OCI-LY7 (cell line): ENCODE measurements at regions not wholly inside any gene's neighbourhood (a gene's known extent, or its start where the extent isn't known, plus 50 kb on each side); places are given as distances from the start of the nearest gene placed in this dataset.

Source experiments
- BruUV-seq: library from RNA; stranded (reverse); fragments of 400-500 nt; replicated peaks from 2 replicates; lab custom pipeline; 2021; lab: Mats Ljungman, UMichigan
- CTCF ChIA-PET: fragments of 300-600 bp; sonication (Branson Sonifier 250); formaldehyde crosslinking; loops from one replicate; lab custom pipeline; 2022; ENCODE audit warnings: antibody characterized with exemption; ENCODE audit not compliant: unreplicated experiment; lab: Charles Lee
- POLR2A ChIA-PET: fragments of 300-600 bp; sonication (Branson Sonifier 250); formaldehyde crosslinking; loops from one replicate; lab custom pipeline; 2022; ENCODE audit warnings: antibody characterized with exemption; lab: Charles Lee
- DNase-seq: peaks from one replicate; pipeline ENCODE4 v3.0.0-alpha.2; 2015; ENCODE audit warnings: low spot score
- H2AFZ ChIP-seq: fragments of 200-600 bp; sonication (generic), shearing (Covaris generic); 2 replicates; pipeline ENCODE4 v1.6.1; 2014; ENCODE audit warnings: mild to moderate bottlenecking, antibody characterized with exemption, low read length, moderate library complexity
- H3K27ac ChIP-seq: fragments of 200-600 bp; sonication (generic); 2 replicates; pipeline ENCODE4 v1.5.1; 2014; ENCODE audit warnings: mixed run types, low read depth, mild to moderate bottlenecking, moderate library complexity, low read length, inconsistent platforms; ENCODE audit not compliant: poor library complexity, severe bottlenecking
- H3K36me3 ChIP-seq: fragments of 200-600 bp; sonication (generic); 2 replicates; pipeline ENCODE4 v1.6.1; 2014; ENCODE audit warnings: mild to moderate bottlenecking, antibody characterized with exemption, low read length, moderate library complexity, mixed read lengths; ENCODE audit not compliant: insufficient read depth
- H3K4me1 ChIP-seq: fragments of 200-600 bp; sonication (generic); 2 replicates; pipeline ENCODE4 v1.5.1; 2014; ENCODE audit warnings: mild to moderate bottlenecking, low read length; ENCODE audit not compliant: insufficient read depth, poor library complexity, severe bottlenecking
- H3K4me2 ChIP-seq: fragments of 200-600 bp; sonication (generic); 2 replicates; pipeline ENCODE4 v1.6.1; 2014; ENCODE audit warnings: mild to moderate bottlenecking, low read length
- H3K4me3 ChIP-seq: fragments of 200-600 bp; sonication (generic); 2 replicates; pipeline ENCODE4 v1.5.1; 2014; ENCODE audit warnings: mild to moderate bottlenecking, low read depth, low read length; ENCODE audit not compliant: poor library complexity, severe bottlenecking
- H3K79me2 ChIP-seq: fragments of 200-600 bp; sonication (generic); 2 replicates; pipeline ENCODE4 v1.6.1; 2016; ENCODE audit warnings: low read depth, mild to moderate bottlenecking, low read length, moderate library complexity, mixed read lengths; ENCODE audit not compliant: insufficient read depth
- H3K9me2 ChIP-seq: fragments of 200-600 bp; sonication (generic); 2 replicates; pipeline ENCODE4 v1.6.1; 2016; ENCODE audit warnings: mild to moderate bottlenecking, low read length, mixed read lengths; ENCODE audit not compliant: insufficient read depth
- H3K9me3 ChIP-seq: fragments of 200-600 bp; sonication (generic); 2 replicates; pipeline ENCODE4 v1.6.1; 2014; ENCODE audit warnings: mild to moderate bottlenecking, mixed run types, low read length, mixed read lengths
- H4K20me1 ChIP-seq: fragments of 200-600 bp; sonication (generic); 2 replicates; pipeline ENCODE4 v1.6.1; 2014; ENCODE audit warnings: mild to moderate bottlenecking, antibody characterized with exemption, low read length, moderate library complexity, mixed read lengths; ENCODE audit not compliant: insufficient read depth
- EZH2phosphoT487 ChIP-seq: fragments of 200-600 bp; sonication (generic); IDR thresholded peaks from 2 replicates; pipeline ENCODE4 v1.6.1; 2018; ENCODE audit warnings: low read depth, borderline replicate concordance, mild to moderate bottlenecking, mixed run types, antibody characterized with exemption, low read length, moderate library complexity, mixed read lengths
- intact Hi-C: fragments of 100-400 bp; cut with micrococcal nuclease; formaldehyde crosslinking; loops from one replicate; pipeline ENCODE4 v1.10.0; 2022; ENCODE audit not compliant: unreplicated experiment
- TF ChIP-seq, protein P1 (sequence below): fragments of 200-600 bp; sonication (generic); conservative IDR thresholded peaks from 2 replicates; pipeline ENCODE4 v1.5.1; 2014; ENCODE audit warnings: mild to moderate bottlenecking, antibody characterized with exemption, low read length, moderate library complexity, mixed read lengths

DNA sequence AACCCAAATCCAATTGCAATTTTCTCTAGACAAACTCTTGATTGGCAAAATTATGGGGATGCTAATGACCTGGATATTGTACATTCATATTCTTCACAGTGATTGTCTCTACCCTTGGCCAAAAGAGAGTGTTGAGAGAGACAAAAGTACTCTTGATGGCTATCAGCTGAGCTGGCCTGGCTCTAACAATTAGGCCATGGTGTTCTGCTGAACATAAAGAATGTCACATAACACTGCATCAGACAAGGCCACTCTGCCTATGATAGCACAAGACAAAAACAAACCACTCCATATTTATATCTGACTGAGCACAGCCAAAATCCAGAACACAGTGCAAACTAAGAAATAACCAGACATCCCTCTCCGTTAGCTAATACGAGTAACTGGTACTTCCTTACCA is 101.7 kb downstream of the ADAMTS1 start:
- no peak overlapping the region for H3K4me3 ChIP-seq
- no peak overlapping the region for H2AFZ ChIP-seq
- no peak for TF ChIP-seq EZH2phosphoT487
- TF ChIP-seq, protein P1, sequence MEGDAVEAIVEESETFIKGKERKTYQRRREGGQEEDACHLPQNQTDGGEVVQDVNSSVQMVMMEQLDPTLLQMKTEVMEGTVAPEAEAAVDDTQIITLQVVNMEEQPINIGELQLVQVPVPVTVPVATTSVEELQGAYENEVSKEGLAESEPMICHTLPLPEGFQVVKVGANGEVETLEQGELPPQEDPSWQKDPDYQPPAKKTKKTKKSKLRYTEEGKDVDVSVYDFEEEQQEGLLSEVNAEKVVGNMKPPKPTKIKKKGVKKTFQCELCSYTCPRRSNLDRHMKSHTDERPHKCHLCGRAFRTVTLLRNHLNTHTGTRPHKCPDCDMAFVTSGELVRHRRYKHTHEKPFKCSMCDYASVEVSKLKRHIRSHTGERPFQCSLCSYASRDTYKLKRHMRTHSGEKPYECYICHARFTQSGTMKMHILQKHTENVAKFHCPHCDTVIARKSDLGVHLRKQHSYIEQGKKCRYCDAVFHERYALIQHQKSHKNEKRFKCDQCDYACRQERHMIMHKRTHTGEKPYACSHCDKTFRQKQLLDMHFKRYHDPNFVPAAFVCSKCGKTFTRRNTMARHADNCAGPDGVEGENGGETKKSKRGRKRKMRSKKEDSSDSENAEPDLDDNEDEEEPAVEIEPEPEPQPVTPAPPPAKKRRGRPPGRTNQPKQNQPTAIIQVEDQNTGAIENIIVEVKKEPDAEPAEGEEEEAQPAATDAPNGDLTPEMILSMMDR, result no peak
- H3K9me3 ChIP-seq, result no peaks in the 10 kb centered on the region
- H3K79me2 ChIP-seq, result no peaks in the 10 kb centered on the region
- no peaks in the 10 kb centered on the region for H3K4me1 ChIP-seq
- H4K20me1 ChIP-seq, result no peaks in the 10 kb centered on the region
- ChIA-PET CTCF (no interaction called here), POLR2A (no interaction called here)
- no peak overlapping the region for H3K27ac ChIP-seq
- H3K9me2 ChIP-seq, result no peaks in the 10 kb centered on the region
- H3K36me3 ChIP-seq, result no peaks in the 10 kb centered on the region
- BruUV-seq, result no TSS peak
- no peak overlapping the region for H3K4me2 ChIP-seq
- DNase-seq, result no peak
- intact Hi-C loops, result no loop called here

DNA sequence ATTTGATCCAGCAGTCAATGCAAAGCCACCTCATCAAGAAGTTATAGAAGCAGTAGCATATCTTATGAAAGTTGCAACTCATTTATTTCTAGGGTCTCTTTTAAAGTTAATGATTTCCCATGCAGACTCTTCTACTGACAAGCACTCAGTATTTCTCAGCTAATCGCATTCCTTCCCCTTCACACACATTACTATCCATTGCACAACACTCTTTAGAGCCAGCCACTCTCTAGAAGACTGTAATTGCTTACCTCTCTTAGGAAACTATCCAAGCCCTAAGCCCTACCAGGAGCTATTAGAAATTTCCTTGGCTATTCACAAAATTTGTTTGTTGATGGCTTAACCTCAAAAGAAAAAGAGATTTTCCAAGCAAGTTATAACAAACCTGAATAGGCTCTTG is 106.0 kb downstream of the ADAMTS1 start:
- CTCF ChIA-PET, result no interaction called here
- intact Hi-C loops, result no loop called here
- POLR2A ChIA-PET, result no interaction called here
- no peaks in the 10 kb centered on the region for H3K4me1 ChIP-seq
- no peaks in the 10 kb centered on the region for H4K20me1 ChIP-seq
- H2AFZ ChIP-seq, result no peak overlapping the region
- H3K4me2 ChIP-seq, result no peak overlapping the region
- no peaks in the 10 kb centered on the region for H3K9me3 ChIP-seq
- H3K79me2 ChIP-seq, result no peaks in the 10 kb centered on the region
- no TSS peak for BruUV-seq
- no peaks in the 10 kb centered on the region for H3K36me3 ChIP-seq
- no peak overlapping the region for H3K4me3 ChIP-seq
- H3K27ac ChIP-seq, result no peak overlapping the region
- H3K9me2 ChIP-seq, result no peaks in the 10 kb centered on the region
- DNase-seq, result no peak
- TF ChIP-seq, protein P1, result no peak
- no peak for TF ChIP-seq EZH2phosphoT487

DNA sequence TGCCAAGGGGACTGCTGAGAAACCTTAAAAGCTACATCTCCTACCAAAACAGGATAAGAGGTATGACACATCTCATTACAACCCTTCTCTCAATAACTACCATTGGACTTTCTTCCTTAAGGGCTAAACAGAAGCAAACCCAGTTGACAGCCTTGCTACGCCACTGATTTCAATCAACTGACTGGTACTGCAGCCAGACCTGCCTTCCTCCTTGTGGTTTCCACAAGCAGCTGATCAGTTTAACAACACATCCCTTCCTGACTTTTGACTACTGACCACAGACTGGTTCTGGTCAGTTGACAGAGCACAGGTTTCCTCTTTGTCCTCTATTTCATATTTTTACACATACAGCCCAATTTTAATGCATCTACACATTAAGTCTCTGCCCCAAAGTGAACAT is 108.8 kb downstream of the ADAMTS1 start:
- Histone ChIP-seq H3K4me2 (no peak overlapping the region), H3K4me3 (no peak overlapping the region), H3K27ac (no peak overlapping the region), H3K9me3 (no peaks in the 10 kb centered on the region), H4K20me1 (no peaks in the 10 kb centered on the region), H3K4me1 (no peaks in the 10 kb centered on the region), H3K9me2 (no peaks in the 10 kb centered on the region), H2AFZ (no peak overlapping the region), H3K36me3 (no peaks in the 10 kb centered on the region), H3K79me2 (no peaks in the 10 kb centered on the region)
- TF ChIP-seq, protein P1, result no peak
- TF ChIP-seq EZH2phosphoT487, result no peak
- CTCF ChIA-PET, result no interaction called here
- intact Hi-C loops, result no loop called here
- DNase-seq, result no peak
- BruUV-seq, result no TSS peak
- POLR2A ChIA-PET, result interaction anchor here (0.6 to 0.7 kb wide), 2 partner anchors 1338 to 1620 kb away, joined by 3 read pairs; no protein-coding TSS in a partner anchor
